Adrenal gland (tissue), 9 donors: ENCODE measurements at regions not wholly inside any gene's neighbourhood (a gene's known extent, or its start where the extent isn't known, plus 50 kb on each side); places are given as distances from the start of the nearest gene placed in this dataset.

Source experiments
- DNase-seq, 7 donors: peaks; one replicate each; pipeline ENCODE4 v3.0.0-alpha.2; 2019 to 2020
- H3K27ac ChIP-seq, 5 donors: fragments of 200-600 bp; sonication (generic) in 4 of 5; 1 replicate in 3 of 5; 2 replicates in 2 of 5; pipeline versions ENCODE4 v1.5.1 to v1.8.0; 2016 to 2020; ENCODE audit warnings: mild to moderate bottlenecking in 1 of 5
- H3K27me3 ChIP-seq: fragments of 200-600 bp; 2 replicates; pipeline ENCODE4 v1.8.0; 2021
- H3K36me3 ChIP-seq, 2 donors: fragments of 200-600 bp; replicated peaks in 1 of 2; 1 replicate in 1 of 2; 2 replicates in 1 of 2; pipeline versions ENCODE4 v1.5.1 to v1.8.0; 2018 to 2022
- H3K4me1 ChIP-seq, 2 donors: fragments of 200-600 bp; replicated peaks in 1 of 2; 1 replicate in 1 of 2; 2 replicates in 1 of 2; pipeline versions ENCODE4 v1.5.1 to v1.8.0; 2018 to 2021
- H3K4me3 ChIP-seq, 4 donors: fragments of 200-600 bp; sonication (generic) in 3 of 4; one replicate each; pipeline ENCODE4 v1.5.1; 2016 to 2018
- H3K9me3 ChIP-seq, 3 donors: fragments of 200-600 bp; sonication (generic) in 1 of 3; replicated peaks in 1 of 3; 1 replicate in 2 of 3; 2 replicates in 1 of 3; pipeline versions ENCODE4 v1.5.1 to v1.8.0; 2016 to 2021
- POLR2A ChIP-seq, 2 donors: fragments of 450-650 bp; IDR thresholded peaks; one replicate each; pipeline ENCODE4 v1.6.1; 2017; ENCODE audit warnings: antibody characterized with exemption in 2 of 2, mild to moderate bottlenecking in 2 of 2, moderate library complexity in 1 of 2
- WGBS, 4 donors: extraction: QIAGEN DNeasy Blood & Tissue Kit in 2 of 4; methylation state at CpG; one replicate each; pipeline versions ENCODE4 v1.1.5 to v1.1.7; 2013 to 2017; 5-methylcytosine and 5-hydroxymethylcytosine counted together
- intact Hi-C, 2 donors: fragments of 100-400 bp; cut with DNase I; formaldehyde crosslinking; loops; one replicate each; pipeline versions ENCODE4 v1.14.1 to v1.15.0; 2022 to 2023
- TF ChIP-seq, protein P1 (sequence below), 6 experiments: fragments of 450-650 bp in 4 of 6; fragments of 200-600 bp in 2 of 6; sonication (generic) in 1 of 6; IDR thresholded peaks; 1 replicate in 5 of 6; 2 replicates in 1 of 6; pipeline versions ENCODE4 v1.5.1 to v1.8.0; 2016 to 2021; ENCODE audit warnings: antibody characterized with exemption in 6 of 6, mild to moderate bottlenecking in 2 of 6, moderate library complexity in 1 of 6
- donor health status: healthy with polysubstance abuse.
- donor health status: Bipolar disorder and iron deficiency.
- donor health status: DM: yes; HTN: yes; CAD: no.
- donor health status: DM: no; HTN: no; CAD: no.
- donor health status: DM: no; HTN: no; CAD: no.

DNA sequence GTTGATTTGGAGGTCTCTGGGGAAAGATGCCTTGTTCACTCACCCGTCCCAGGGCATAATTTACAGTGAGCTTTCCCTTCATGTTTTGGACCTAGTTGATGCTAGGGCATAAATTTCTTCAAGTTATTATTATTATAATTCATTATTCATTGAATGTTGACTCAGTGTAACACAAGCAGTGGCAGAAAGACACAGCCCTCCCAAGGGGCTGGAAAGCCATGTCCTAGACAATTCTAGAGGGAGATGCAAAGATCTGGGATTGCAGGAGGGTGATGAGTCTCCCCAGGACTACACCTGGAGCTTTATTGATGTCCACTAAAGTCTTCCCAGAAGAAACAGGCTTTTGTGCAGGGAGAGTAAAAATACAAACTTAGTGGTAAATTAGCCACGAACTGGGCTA, 322.0 kb upstream of the MOCS1 start:
- H3K27ac ChIP-seq, result no peak overlapping the region
- H3K4me3 ChIP-seq, result no peak overlapping the region
- H3K36me3 ChIP-seq, result no peaks in the 10 kb centered on the region
- no peaks in the 10 kb centered on the region for H3K4me1 ChIP-seq
- 63 to 70% (median 66%) methylated on average over 2 of the region's 2 CpGs for WGBS, 4 donors
- TF ChIP-seq, protein P1, sequence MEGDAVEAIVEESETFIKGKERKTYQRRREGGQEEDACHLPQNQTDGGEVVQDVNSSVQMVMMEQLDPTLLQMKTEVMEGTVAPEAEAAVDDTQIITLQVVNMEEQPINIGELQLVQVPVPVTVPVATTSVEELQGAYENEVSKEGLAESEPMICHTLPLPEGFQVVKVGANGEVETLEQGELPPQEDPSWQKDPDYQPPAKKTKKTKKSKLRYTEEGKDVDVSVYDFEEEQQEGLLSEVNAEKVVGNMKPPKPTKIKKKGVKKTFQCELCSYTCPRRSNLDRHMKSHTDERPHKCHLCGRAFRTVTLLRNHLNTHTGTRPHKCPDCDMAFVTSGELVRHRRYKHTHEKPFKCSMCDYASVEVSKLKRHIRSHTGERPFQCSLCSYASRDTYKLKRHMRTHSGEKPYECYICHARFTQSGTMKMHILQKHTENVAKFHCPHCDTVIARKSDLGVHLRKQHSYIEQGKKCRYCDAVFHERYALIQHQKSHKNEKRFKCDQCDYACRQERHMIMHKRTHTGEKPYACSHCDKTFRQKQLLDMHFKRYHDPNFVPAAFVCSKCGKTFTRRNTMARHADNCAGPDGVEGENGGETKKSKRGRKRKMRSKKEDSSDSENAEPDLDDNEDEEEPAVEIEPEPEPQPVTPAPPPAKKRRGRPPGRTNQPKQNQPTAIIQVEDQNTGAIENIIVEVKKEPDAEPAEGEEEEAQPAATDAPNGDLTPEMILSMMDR (IDR thresholded peaks at IDR 0.05), result no peak
- TF ChIP-seq POLR2A (IDR thresholded peaks at IDR 0.05), result no peak
- H3K27me3 ChIP-seq, result no peaks in the 10 kb centered on the region
- no peaks in the 10 kb centered on the region for H3K9me3 ChIP-seq
- no peak for DNase-seq
- intact Hi-C loops, result no loop called here

DNA sequence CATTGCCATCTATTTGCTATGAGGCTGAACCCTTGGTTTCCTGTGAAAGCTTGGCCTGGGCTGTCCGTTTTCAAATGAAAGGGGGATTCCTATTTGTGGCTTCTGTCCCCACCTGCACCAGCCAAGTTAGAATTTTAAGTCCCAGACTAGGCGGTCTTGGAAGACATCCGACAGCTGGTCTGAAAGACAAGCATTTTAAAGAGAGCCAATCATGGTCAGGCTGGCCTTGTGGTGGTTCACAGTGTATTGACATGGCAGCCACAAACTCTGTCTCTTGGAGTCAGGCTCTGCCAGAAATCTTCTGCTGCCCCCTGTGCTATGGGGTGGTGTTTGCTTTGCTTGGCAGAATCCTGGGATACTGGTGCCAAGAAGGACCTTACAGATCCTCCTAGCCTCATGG, 319.2 kb upstream of the MOCS1 start:
- no peak for DNase-seq
- Histone ChIP-seq H3K36me3 (no peaks in the 10 kb centered on the region), H3K27me3 (no peaks in the 10 kb centered on the region), H3K4me3 (no peak overlapping the region), H3K27ac (no peak overlapping the region), H3K4me1 (no peaks in the 10 kb centered on the region), H3K9me3 (no peaks in the 10 kb centered on the region)
- TF ChIP-seq, protein P1 (IDR thresholded peaks at IDR 0.05), result no peak
- no peak for TF ChIP-seq POLR2A (IDR thresholded peaks at IDR 0.05)
- WGBS, 4 donors, result 79 to 94% (median 86%) methylated on average over 2 to 3 of the region's 3 CpGs
- intact Hi-C loops, result loop anchor here in 1 of 2 donors (5.0 kb wide), 1 partner anchor 321 kb away; the partner anchor contains the start of gene MOCS1

DNA sequence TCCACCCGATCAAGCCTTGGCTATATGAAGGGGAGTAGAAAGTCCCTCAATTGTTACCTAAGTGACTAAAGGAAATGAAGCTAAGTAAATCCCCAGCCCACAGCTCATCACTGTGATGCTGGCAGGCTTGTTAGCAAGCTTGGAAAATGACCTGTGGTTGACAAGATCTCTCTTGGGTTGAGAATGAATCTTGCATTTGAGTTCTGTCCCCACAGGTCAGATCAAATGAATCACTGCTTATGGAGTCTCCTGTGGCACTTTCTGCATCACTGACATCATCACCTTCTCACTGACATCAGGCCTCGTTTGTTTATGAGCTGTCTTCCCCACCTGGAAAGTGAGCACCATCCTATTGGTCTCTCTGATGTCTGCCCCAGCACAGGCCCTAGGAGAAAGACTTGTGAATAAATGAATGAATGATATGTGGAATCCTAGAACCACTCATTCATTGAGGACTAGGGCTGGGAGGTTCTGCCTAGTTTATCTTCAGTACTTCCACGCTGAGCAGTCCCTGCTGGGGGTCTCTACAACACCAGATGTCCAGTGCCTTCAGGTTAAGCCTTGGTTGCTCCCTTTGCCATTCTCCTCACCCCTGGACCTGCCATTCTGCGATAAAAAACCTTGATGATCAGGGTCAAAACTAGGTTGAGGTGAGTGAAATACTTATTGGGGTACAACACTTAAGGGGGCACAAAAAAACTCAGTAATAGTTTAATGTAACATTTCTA, 318.4 kb upstream of the MOCS1 start:
- WGBS, 4 donors, result 71 to 78% (median 76%) methylated on average over 4 of the region's 4 CpGs

DNA sequence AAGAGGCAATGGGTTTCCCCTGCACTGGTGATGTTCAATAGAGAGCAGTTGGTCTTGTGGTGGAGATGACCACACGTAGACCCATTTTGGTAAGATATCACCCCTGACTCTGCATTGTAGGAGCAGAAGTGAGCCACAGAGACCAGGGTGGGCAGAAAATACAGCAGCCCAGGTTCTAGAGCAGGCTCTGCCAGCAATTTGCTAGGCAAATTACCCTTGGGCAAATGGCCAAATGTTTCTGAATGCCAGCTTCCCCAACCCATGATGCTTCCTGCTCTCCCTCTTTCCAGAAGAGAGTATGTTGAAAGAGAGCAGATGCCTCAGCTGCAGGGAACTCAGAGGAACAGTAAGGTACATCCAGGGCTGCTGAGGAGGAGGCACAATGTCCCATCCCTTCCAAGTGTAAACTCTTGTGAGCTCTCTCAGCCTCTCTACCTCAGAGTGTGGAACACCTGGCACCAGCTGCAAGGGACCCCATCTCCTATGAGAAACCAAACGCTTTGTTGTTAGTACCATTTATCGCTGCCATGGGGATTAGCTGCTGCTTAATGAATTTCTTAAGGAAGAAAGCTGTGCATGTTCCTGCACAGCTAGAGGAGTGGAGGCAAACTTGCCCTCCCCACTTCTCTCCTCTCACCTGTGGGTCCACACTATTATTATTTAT, 317.5 kb upstream of the MOCS1 start:
- no peak overlapping the region for H3K27ac ChIP-seq
- no peak overlapping the region for H3K4me3 ChIP-seq
- DNase-seq, result no peak
- no peaks in the 10 kb centered on the region for H3K27me3 ChIP-seq
- intact Hi-C loops, result loop anchor here in 1 of 2 donors (5.0 kb wide), 1 partner anchor 319 kb away; the partner anchor contains the start of gene MOCS1
- TF ChIP-seq POLR2A (IDR thresholded peaks at IDR 0.05), result no peak
- TF ChIP-seq, protein P1 (IDR thresholded peaks at IDR 0.05), result no peak
- 71 to 91% (median 84%) methylated on average over 3 of the region's 3 CpGs for WGBS, 4 donors
- no peaks in the 10 kb centered on the region for H3K4me1 ChIP-seq
- no peaks in the 10 kb centered on the region for H3K36me3 ChIP-seq
- no peaks in the 10 kb centered on the region for H3K9me3 ChIP-seq

More for the DNA sequence above, 318.4 kb upstream of the MOCS1 start:
- Histone ChIP-seq H3K27me3 (no peaks in the 10 kb centered on the region), H3K9me3 (no peaks in the 10 kb centered on the region), H3K4me1 (no peaks in the 10 kb centered on the region), H3K27ac (no peak overlapping the region), H3K36me3 (no peaks in the 10 kb centered on the region), H3K4me3 (no peak overlapping the region)
- DNase-seq, result no peak
- TF ChIP-seq POLR2A (IDR thresholded peaks at IDR 0.05), result no peak
- TF ChIP-seq, protein P1 (IDR thresholded peaks at IDR 0.05), result no peak
- intact Hi-C loops, result loop anchor here in 1 of 2 donors (5.0 kb wide), 1 partner anchor 320 kb away; the partner anchor contains the start of gene MOCS1
